ENCODE measurements at regions not wholly inside any gene's neighbourhood (a gene's known extent, or its start where the extent isn't known, plus 50 kb on each side); places are given as distances from the start of the nearest gene placed in this dataset.
"Not testable (repeated sequence)": the region's sequence is repeated elsewhere in the genome, so short reads cannot be mapped to it uniquely, and the experiment has no call there.

DNA sequence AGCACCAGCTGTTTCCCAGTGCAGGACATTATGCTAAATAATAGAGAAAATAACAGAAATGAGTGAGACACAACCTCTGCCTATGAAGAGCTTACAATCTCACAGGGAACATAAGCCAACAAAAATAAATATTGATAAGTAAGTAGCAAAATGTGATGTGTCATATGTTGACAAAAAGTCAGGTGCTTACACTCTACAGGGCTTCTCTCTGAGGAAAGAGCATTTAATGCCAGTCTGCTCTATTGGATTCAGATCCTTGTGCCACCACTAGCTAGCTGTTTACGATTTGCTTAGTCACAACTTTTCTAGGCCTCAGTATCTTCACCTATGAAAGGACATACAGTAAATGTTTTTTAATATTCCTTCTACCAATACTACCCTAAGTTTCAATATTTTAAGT, 500.9 kb upstream of the NAALADL2 start:
- Histone ChIP-seq H3K36me3 (no peaks in the 10 kb centered on the region), H3K4me1 (no peaks in the 10 kb centered on the region), H3K27me3 (no peaks in the 10 kb centered on the region), H3K27ac (no peak overlapping the region), H3K9me3 (no peaks in the 10 kb centered on the region), H3K4me3 (no peak overlapping the region)
- TF ChIP-seq, protein P1, sequence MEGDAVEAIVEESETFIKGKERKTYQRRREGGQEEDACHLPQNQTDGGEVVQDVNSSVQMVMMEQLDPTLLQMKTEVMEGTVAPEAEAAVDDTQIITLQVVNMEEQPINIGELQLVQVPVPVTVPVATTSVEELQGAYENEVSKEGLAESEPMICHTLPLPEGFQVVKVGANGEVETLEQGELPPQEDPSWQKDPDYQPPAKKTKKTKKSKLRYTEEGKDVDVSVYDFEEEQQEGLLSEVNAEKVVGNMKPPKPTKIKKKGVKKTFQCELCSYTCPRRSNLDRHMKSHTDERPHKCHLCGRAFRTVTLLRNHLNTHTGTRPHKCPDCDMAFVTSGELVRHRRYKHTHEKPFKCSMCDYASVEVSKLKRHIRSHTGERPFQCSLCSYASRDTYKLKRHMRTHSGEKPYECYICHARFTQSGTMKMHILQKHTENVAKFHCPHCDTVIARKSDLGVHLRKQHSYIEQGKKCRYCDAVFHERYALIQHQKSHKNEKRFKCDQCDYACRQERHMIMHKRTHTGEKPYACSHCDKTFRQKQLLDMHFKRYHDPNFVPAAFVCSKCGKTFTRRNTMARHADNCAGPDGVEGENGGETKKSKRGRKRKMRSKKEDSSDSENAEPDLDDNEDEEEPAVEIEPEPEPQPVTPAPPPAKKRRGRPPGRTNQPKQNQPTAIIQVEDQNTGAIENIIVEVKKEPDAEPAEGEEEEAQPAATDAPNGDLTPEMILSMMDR (IDR thresholded peaks at IDR 0.05): no peak
- intact Hi-C loops (cut with DNase I): no loop called here
- DNase-seq (ENCODE audit: low spot score in 2 of 2): no peak

DNA sequence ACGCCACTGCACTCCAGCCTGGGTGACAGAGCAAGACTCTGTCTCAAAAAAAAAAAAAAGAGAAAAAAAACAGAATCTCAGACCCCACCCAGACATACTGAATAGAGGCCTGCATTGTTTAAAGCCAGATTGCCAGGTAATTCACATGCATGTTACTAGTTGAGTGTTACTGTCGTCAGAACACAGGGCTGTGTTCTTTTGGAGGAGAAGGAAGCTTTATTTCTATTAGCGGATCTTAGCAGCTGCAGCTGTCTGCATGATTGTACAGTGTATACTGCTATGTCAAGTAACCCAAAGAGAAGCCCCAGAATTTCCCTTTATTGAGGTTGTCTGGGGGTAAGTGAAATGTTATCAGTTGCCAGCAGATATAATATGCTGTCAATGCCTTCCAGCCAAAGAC, 496.6 kb upstream of the NAALADL2 start:
- Histone ChIP-seq H3K9me3 (no peaks in the 10 kb centered on the region), H3K27ac (no peak overlapping the region), H3K36me3 (no peaks in the 10 kb centered on the region), H3K4me3 (no peak overlapping the region), H3K4me1 (no peaks in the 10 kb centered on the region), H3K27me3 (no peaks in the 10 kb centered on the region)
- DNase-seq (ENCODE audit: low spot score in 2 of 2): no peak
- intact Hi-C loops (cut with DNase I): no loop called here
- TF ChIP-seq, protein P1 (IDR thresholded peaks at IDR 0.05): no peak

DNA sequence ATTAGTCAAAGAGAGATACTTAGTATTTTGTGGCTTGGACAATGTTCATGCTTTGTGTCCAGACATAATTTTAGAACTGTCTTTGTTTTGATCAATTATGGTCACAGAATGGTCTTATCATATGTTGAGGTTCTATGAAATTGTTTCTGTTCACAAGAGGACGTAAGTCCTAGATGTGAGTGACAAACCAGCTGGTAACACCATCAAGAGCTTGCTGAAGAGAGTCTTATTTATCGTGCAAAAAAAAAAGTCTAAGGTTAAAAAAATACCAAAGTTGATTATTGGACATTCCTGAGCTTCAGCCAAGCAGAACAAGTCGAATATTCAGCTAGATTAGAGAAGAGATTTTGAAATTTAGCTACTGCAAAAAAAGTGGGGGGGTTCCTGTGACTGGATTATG, 495.9 kb upstream of the NAALADL2 start:
- no peaks in the 10 kb centered on the region for H3K36me3 ChIP-seq
- no peak for DNase-seq (ENCODE audit: low spot score in 2 of 2)
- no peaks in the 10 kb centered on the region for H3K9me3 ChIP-seq
- H3K27ac ChIP-seq: no peak overlapping the region
- H3K27me3 ChIP-seq: no peaks in the 10 kb centered on the region
- intact Hi-C loops (cut with DNase I): no loop called here
- TF ChIP-seq, protein P1 (IDR thresholded peaks at IDR 0.05): no peak
- no peaks in the 10 kb centered on the region for H3K4me1 ChIP-seq
- H3K4me3 ChIP-seq: no peak overlapping the region

DNA sequence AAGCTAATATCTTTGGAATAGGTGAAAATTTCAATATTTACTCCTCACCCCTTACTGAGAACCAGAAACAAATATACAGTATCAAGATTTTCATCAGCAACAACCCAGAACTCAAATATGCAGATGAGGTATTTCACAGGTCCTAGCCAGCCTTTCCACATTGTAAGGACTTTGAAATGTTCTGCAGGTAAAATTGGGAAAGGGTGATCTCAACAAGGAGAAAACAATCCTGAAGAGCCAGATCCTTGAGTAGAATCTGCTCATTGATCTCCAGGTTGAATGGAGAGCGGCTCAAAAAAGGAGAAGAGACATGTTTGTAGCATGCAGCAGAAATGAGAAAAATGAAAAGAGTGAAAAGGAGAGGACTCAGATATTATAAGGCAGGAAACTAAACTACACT, 493.3 kb upstream of the NAALADL2 start:
- Histone ChIP-seq H3K27ac (no peak overlapping the region), H3K9me3 (no peaks in the 10 kb centered on the region), H3K27me3 (no peaks in the 10 kb centered on the region), H3K36me3 (no peaks in the 10 kb centered on the region), H3K4me1 (no peaks in the 10 kb centered on the region), H3K4me3 (no peak overlapping the region)
- TF ChIP-seq, protein P1 (IDR thresholded peaks at IDR 0.05): no peak
- intact Hi-C loops (cut with DNase I): no loop called here
- no peak for DNase-seq (ENCODE audit: low spot score in 2 of 2)

DNA sequence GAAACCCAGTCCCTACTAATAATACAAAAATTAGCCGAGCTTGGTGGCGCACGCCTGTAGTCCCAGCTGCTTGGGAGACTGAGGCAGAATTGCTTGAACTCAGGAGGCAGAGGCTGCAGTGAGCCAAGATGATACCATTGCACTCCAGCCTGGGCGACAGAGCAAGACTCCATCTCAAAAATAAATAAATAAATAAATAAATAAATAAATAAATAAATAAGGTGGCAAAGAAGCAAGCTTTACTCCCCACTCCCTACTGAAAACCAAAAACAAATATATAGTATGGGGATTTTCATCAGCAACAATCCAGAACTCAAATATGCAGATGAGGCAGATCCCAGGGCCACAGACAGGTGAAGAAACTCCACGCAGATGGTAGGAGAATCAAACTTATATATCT, 492.2 kb upstream of the NAALADL2 start:
- H3K4me3 ChIP-seq; H3K27me3 ChIP-seq; H3K27ac ChIP-seq; H3K36me3 ChIP-seq; H3K9me3 ChIP-seq; DNase-seq (ENCODE audit: low spot score in 2 of 2); intact Hi-C loops (cut with DNase I); H3K4me1 ChIP-seq: not testable (repeated sequence)

DNA sequence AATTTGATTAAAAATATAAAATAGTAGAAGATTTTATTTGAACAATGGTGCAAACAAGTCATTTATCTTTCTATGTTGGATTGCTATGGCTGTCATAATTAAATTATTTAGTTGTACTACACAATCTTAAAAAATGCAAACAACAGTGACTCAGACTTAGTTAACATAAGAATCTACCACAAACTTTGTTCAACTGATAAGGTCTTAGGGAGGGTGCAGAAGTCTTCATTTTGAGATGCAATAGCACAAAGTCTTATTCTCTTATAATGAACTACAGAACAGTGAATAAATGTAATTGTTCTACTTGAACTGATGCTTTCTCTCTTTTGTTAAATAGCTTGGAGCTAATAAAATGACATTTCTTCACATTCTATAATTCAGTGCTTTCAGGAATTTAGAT, 482.8 kb upstream of the NAALADL2 start:
- Histone ChIP-seq H3K27me3 (no peaks in the 10 kb centered on the region), H3K9me3 (no peaks in the 10 kb centered on the region), H3K4me3 (no peak overlapping the region), H3K36me3 (no peaks in the 10 kb centered on the region), H3K4me1 (no peaks in the 10 kb centered on the region), H3K27ac (no peak overlapping the region)
- intact Hi-C loops (cut with DNase I): no loop called here
- DNase-seq (ENCODE audit: low spot score in 2 of 2): no peak
- TF ChIP-seq, protein P1 (IDR thresholded peaks at IDR 0.05): no peak
